Heart left ventricle (tissue), 16 donors: ENCODE measurements at regions not wholly inside any gene's neighbourhood (a gene's known extent, or its start where the extent isn't known, plus 50 kb on each side); places are given as distances from the start of the nearest gene placed in this dataset.

ENCODE experiments used
- ATAC-seq, 4 donors: fragments of 200-7000 bp; cut with Tn5 transposase; one replicate each; pipeline ENCODE4 v1.9.1; 2020 to 2022; ENCODE audit warnings: moderate library complexity in 4 of 4, mild to moderate bottlenecking in 3 of 4, moderate number of reproducible peaks in 1 of 4
- DNase-seq, 5 donors: peaks; one replicate each; pipeline ENCODE4 v3.0.0-alpha.2; 2020
- H3K27ac ChIP-seq, 12 donors: fragments of 200-600 bp; sonication (generic) in 4 of 12; one replicate each; pipeline versions ENCODE4 v1.5.0 to v1.8.0; 2016 to 2022; ENCODE audit warnings: mild to moderate bottlenecking in 2 of 12
- H3K27me3 ChIP-seq, 9 donors: fragments of 200-600 bp; sonication (generic) in 2 of 9; one replicate each; pipeline versions ENCODE4 v1.5.1 to v1.8.0; 2016 to 2022; ENCODE audit warnings: mild to moderate bottlenecking in 3 of 9
- H3K36me3 ChIP-seq, 9 donors: fragments of 200-600 bp; sonication (generic) in 2 of 9; one replicate each; pipeline versions ENCODE4 v1.5.0 to v1.8.0; 2018 to 2022; ENCODE audit warnings: mild to moderate bottlenecking in 2 of 9
- H3K4me1 ChIP-seq, 12 donors: fragments of 200-600 bp; sonication (generic) in 4 of 12; one replicate each; pipeline versions ENCODE4 v1.5.0 to v1.8.0; 2016 to 2022; ENCODE audit warnings: mild to moderate bottlenecking in 3 of 12
- H3K4me3 ChIP-seq, 12 donors: fragments of 200-600 bp; sonication (generic) in 4 of 12; one replicate each; pipeline versions ENCODE4 v1.5.0 to v1.8.0; 2017 to 2022; ENCODE audit warnings: mild to moderate bottlenecking in 9 of 12, moderate library complexity in 4 of 12
- H3K9me3 ChIP-seq, 12 donors: fragments of 200-600 bp; sonication (generic) in 4 of 12; one replicate each; pipeline versions ENCODE4 v1.5.0 to v1.8.0; 2016 to 2022; ENCODE audit warnings: mild to moderate bottlenecking in 1 of 12
- POLR2A ChIP-seq, 2 donors: fragments of 450-650 bp; IDR thresholded peaks; one replicate each; pipeline ENCODE4 v1.6.1; 2017; ENCODE audit warnings: antibody characterized with exemption in 2 of 2, mild to moderate bottlenecking in 2 of 2, moderate library complexity in 2 of 2
- WGBS, 4 donors: extraction: QIAGEN DNeasy Blood & Tissue Kit in 2 of 4; methylation state at CpG; one replicate each; pipeline versions ENCODE4 v1.1.5 to v1.1.7; 2013 to 2018; 5-methylcytosine and 5-hydroxymethylcytosine counted together
- intact Hi-C, 10 donors: fragments of 100-400 bp; cut with DNase I; formaldehyde crosslinking; loops; one replicate each; pipeline versions ENCODE4 v1.11.1 to v1.14.2; 2022
- TF ChIP-seq, protein P1 (sequence below), 12 donors: fragments of 200-600 bp; sonication (generic) in 4 of 12; IDR thresholded peaks; one replicate each; pipeline versions ENCODE4 v1.5.0 to v1.8.0; 2018 to 2022; ENCODE audit warnings: antibody characterized with exemption in 12 of 12, mild to moderate bottlenecking in 5 of 12
- donor health status: ischemic (EF 13 %, LVEDD 7.1; RV severe dilation, severe dysfunction).
- donor health status: healthy with polysubstance abuse.
- donor health status: DM: no; HTN: yes; CAD: no.
- donor health status: DM: no; HTN: no; CAD: no.
- donor health status: ischemic (EF 25% LVEDD 6.9; RV normal size, moderate dysfunction).
- donor health status: ischemic (EF 25% LVEDD 5.7; RV mildly dilated, moderate dysfunction).
- donor health status: healthy.
- donor health status: DM: yes; HTN: yes; CAD: no.
- donor health status: ischemic (EF 35%, LVEDD 5.7; RV mildly dilated, moderate dysfunction).
- donor health status: nonischemic (EF 11% LVEDD 7.7; RV severe dilation, severe dysfunction).
- donor health status: DM: yes; HTN: yes; CAD: no.
- donor health status: PGD.
- donor health status: ischemic (EF 29% LVEDD 5.4; RV normal size, mild dysfunction).
- donor health status: nonischemic (EF 23%, LVEDD 6.1; RV moderate dilation, normal function).

DNA sequence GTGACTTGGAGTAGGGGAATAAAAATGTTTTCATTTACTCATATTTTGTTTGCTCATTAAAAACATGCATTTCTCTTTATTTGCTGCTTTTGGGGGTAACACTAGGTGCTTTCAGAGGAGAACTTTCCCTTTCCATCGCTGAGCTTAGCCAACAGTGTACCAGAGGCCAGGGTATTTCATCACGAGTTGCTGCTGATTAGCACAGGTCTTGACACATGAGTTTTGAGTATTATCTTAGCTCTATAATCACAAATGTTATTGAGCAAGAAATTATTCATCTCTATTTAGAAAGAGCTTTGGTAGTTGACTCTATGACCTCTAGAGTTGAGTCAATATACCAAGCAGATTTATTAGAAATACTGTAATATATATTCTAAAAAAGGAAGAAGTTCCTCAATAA lies 375.9 kb downstream of the NXPH1 start:
- Histone ChIP-seq H3K9me3 (no peaks in the 10 kb centered on the region), H3K4me3 (no peak overlapping the region), H3K27me3 (no peaks in the 10 kb centered on the region), H3K36me3 (no peaks in the 10 kb centered on the region), H3K27ac (no peak overlapping the region), H3K4me1 (no peaks in the 10 kb centered on the region)
- TF ChIP-seq, protein P1, sequence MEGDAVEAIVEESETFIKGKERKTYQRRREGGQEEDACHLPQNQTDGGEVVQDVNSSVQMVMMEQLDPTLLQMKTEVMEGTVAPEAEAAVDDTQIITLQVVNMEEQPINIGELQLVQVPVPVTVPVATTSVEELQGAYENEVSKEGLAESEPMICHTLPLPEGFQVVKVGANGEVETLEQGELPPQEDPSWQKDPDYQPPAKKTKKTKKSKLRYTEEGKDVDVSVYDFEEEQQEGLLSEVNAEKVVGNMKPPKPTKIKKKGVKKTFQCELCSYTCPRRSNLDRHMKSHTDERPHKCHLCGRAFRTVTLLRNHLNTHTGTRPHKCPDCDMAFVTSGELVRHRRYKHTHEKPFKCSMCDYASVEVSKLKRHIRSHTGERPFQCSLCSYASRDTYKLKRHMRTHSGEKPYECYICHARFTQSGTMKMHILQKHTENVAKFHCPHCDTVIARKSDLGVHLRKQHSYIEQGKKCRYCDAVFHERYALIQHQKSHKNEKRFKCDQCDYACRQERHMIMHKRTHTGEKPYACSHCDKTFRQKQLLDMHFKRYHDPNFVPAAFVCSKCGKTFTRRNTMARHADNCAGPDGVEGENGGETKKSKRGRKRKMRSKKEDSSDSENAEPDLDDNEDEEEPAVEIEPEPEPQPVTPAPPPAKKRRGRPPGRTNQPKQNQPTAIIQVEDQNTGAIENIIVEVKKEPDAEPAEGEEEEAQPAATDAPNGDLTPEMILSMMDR (IDR thresholded peaks at IDR 0.05): no peak
- no peak for TF ChIP-seq POLR2A (IDR thresholded peaks at IDR 0.05)
- ATAC-seq: no peak
- 42 to 71% (median 62%) methylated on average over 2 of the region's 2 CpGs for WGBS, 4 donors
- intact Hi-C loops: no loop called here
- no peak for DNase-seq

DNA sequence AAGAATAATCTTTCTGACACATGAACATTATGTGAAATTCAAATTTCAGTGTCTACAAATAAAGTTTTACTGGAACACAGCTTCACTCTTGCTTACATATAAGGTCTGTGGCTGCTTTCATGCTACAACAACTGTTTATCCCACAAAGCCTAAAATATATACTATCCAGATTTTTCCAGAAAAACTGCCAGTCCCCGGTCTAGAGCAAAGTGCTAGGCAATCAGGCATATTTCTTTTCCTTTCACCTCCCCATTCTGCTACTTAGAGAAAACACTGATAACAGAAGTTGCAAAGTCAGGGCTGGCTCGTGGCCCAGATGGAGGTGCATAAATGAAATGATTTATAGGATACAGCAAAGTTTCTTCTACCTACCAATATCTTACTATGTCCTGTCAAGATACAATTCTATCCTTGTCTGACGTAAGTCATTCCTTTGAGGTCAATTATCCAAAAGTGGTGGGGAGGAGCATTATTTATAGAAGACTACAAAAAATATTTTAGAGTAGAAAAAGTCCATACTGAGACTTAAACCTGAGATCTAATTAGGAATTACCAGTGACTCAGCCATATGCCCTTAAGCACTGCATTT lies 384.1 kb downstream of the NXPH1 start:
- DNase-seq (no peak), ATAC-seq (no peak)
- H3K27ac ChIP-seq: no peak overlapping the region
- no peak overlapping the region for H3K4me3 ChIP-seq
- H3K4me1 ChIP-seq: no peaks in the 10 kb centered on the region
- H3K27me3 ChIP-seq: no peaks in the 10 kb centered on the region
- WGBS, 4 donors: 11 to 24% (median 20%) methylated on average over 3 of the region's 3 CpGs
- peaks cover 0 to 5% (median 0%) of the 10 kb centered on the region in 12 donors for H3K9me3 ChIP-seq
- TF ChIP-seq, protein P1 (IDR thresholded peaks at IDR 0.05): no peak
- TF ChIP-seq POLR2A (IDR thresholded peaks at IDR 0.05): no peak
- H3K36me3 ChIP-seq: no peaks in the 10 kb centered on the region
- intact Hi-C loops: no loop called here

DNA sequence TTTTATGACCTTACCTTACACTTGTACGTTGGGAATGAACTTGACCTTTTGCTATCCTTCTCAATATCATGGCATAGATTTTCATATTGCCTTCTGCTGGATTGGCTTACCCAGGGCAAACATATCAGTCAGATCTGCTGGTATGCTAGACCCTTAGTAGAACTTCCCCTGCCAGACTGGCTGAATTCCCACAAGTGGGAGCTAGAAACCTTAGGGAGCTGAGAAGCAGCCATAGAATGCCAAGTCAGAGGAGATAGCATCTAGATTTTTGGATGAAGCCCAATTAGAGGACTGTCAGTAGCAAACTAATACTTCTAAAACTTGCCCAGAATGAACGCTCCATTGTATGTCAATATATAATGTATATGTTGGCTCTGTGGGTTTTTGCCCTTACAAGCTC lies 385.0 kb downstream of the NXPH1 start:
- Histone ChIP-seq H3K4me1 (no peaks in the 10 kb centered on the region), H3K36me3 (no peaks in the 10 kb centered on the region), H3K27me3 (no peaks in the 10 kb centered on the region), H3K9me3 (peaks cover 0 to 5% (median 0%) of the 10 kb centered on the region in 12 donors), H3K27ac (no peak overlapping the region), H3K4me3 (no peak overlapping the region)
- intact Hi-C loops: no loop called here
- TF ChIP-seq POLR2A (IDR thresholded peaks at IDR 0.05): no peak
- TF ChIP-seq, protein P1 (IDR thresholded peaks at IDR 0.05): no peak
- 81 to 86% (median 84%) methylated on average over 2 of the region's 2 CpGs for WGBS, 4 donors
- DNase-seq (no peak), ATAC-seq (no peak)

DNA sequence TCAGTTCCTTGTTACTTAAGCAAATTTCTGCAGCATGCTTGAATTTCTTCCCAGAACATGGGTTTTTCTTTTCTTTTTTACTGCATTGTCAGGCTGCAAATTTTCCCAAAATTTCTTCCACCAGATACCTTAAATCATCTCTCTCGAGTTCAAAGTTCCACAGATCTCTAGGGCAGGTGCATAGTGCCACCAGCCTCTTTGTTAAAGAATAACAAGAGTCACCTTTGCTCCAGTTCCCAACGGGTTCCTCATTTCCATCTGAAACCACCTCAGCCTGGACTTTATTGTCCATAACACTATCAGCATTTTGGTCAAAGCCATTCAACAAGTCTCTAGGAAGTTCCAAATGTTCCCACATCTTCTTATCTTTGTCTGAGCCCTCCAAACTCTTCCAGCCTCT lies 389.2 kb downstream of the NXPH1 start:
- Histone ChIP-seq H3K4me1 (no peaks in the 10 kb centered on the region), H3K27ac (no peak overlapping the region), H3K36me3 (no peaks in the 10 kb centered on the region), H3K4me3 (no peak overlapping the region), H3K9me3 (peaks cover 0 to 5% (median 0%) of the 10 kb centered on the region in 12 donors), H3K27me3 (no peaks in the 10 kb centered on the region)
- ATAC-seq: no peak
- TF ChIP-seq POLR2A (IDR thresholded peaks at IDR 0.05): no peak
- TF ChIP-seq, protein P1 (IDR thresholded peaks at IDR 0.05): no peak
- no peak for DNase-seq
- WGBS, 4 donors: 58 to 73% (median 64%) methylated on average over 2 of the region's 2 CpGs
- intact Hi-C loops: no loop called here
